HEK293 (cell line): ENCODE measurements at regions not wholly inside any gene's neighbourhood (a gene's known extent, or its start where the extent isn't known, plus 50 kb on each side); places are given as distances from the start of the nearest gene placed in this dataset.

Source experiments
- CTCF ChIA-PET: fragments of 350-600 bp; formaldehyde crosslinking; extraction: SDS; loops from one replicate; lab custom pipeline; 2021; ENCODE audit warnings: antibody characterized with exemption; lab: Yijun Ruan, JAX
- POLR2A ChIA-PET: fragments of 300-600 bp; formaldehyde crosslinking; extraction: SDS; loops from one replicate; lab custom pipeline; 2020; ENCODE audit warnings: antibody characterized with exemption, inconsistent platforms; lab: Yijun Ruan, JAX
- H3K27ac ChIP-seq: fragments of 200-500 bp; sonication (Bioruptor generic); 2 replicates; pipeline ENCODE4 v1.5.1; 2014; ENCODE audit warnings: low read depth, low read length, control low read depth, inconsistent platforms; ENCODE audit errors: extremely low read depth
- H3K36me3 ChIP-seq, 2 experiments: fragments of 200-500 bp in 1 of 2; sonication (Bioruptor generic) in 1 of 2; 1 replicate in 1 of 2; 2 replicates in 1 of 2; pipeline ENCODE4 v1.5.1; 2014 to 2017; ENCODE audit warnings: inconsistent platforms in 2 of 2, low read length in 2 of 2; ENCODE audit not compliant: control insufficient read depth in 2 of 2, insufficient read depth in 1 of 2
- H3K4me1 ChIP-seq: fragments of 200-500 bp; sonication (Bioruptor generic); 2 replicates; pipeline ENCODE4 v1.5.1; 2014; ENCODE audit warnings: mild to moderate bottlenecking, low read length, inconsistent platforms; ENCODE audit not compliant: control insufficient read depth, insufficient read depth
- H3K4me3 ChIP-seq: 2 replicates; pipeline ENCODE4 v1.5.1; 2011; ENCODE audit warnings: low read depth, mild to moderate bottlenecking, control low read depth, low read length, moderate library complexity
- H3K9me3 ChIP-seq: fragments of 200-500 bp; sonication (Bioruptor generic); 2 replicates; pipeline ENCODE4 v1.5.1; 2014; ENCODE audit warnings: low read depth, low read length, inconsistent platforms; ENCODE audit not compliant: control insufficient read depth, insufficient read depth
- PBX3 ChIP-seq: sonication (generic); formaldehyde crosslinking; IDR thresholded peaks from 2 replicates; pipeline ENCODE4 v1.8.1; 2022; ENCODE audit warnings: mild to moderate bottlenecking, moderate library complexity, missing genetic modification reagents
- SETDB1 ChIP-seq: IDR thresholded peaks from one replicate; pipeline ENCODE4 v1.6.1; 2017; ENCODE audit warnings: mild to moderate bottlenecking, low read length, moderate library complexity, mixed read lengths; ENCODE audit not compliant: insufficient read length
- YY2 ChIP-seq: fragments of 450-650 bp; formaldehyde crosslinking; IDR thresholded peaks from 2 replicates; pipeline ENCODE4 v1.5.1; 2016; ENCODE audit warnings: missing biosample characterization, missing genetic modification characterization
- ZBTB1 ChIP-seq: fragments of 450-650 bp; formaldehyde crosslinking; IDR thresholded peaks from 2 replicates; pipeline ENCODE4 v1.5.1; 2016; ENCODE audit warnings: missing biosample characterization, missing genetic modification characterization
- ZBTB17 ChIP-seq: fragments of 450-650 bp; formaldehyde crosslinking; IDR thresholded peaks from 2 replicates; pipeline ENCODE4 v1.5.1; 2016; ENCODE audit warnings: missing biosample characterization, missing genetic modification characterization
- ZBTB6 ChIP-seq: fragments of 450-650 bp; formaldehyde crosslinking; IDR thresholded peaks from 2 replicates; pipeline ENCODE4 v1.5.1; 2017; ENCODE audit warnings: missing biosample characterization, missing genetic modification characterization
- ZBTB8A ChIP-seq: fragments of 450-650 bp; formaldehyde crosslinking; IDR thresholded peaks from 2 replicates; pipeline ENCODE4 v1.5.1; 2016; ENCODE audit warnings: missing biosample characterization, missing genetic modification characterization
- ZNF121 ChIP-seq: fragments of 450-650 bp; formaldehyde crosslinking; IDR thresholded peaks from 2 replicates; pipeline ENCODE4 v1.5.1; 2016; ENCODE audit warnings: missing biosample characterization, missing genetic modification characterization
- ZNF148 ChIP-seq: fragments of 450-650 bp; formaldehyde crosslinking; IDR thresholded peaks from 2 replicates; pipeline ENCODE4 v1.5.0; 2017; ENCODE audit warnings: missing biosample characterization, missing genetic modification characterization, borderline replicate concordance
- ZNF19 ChIP-seq: fragments of 450-650 bp; formaldehyde crosslinking; IDR thresholded peaks from 2 replicates; pipeline ENCODE4; 2016; ENCODE audit warnings: missing biosample characterization, missing genetic modification characterization, low read depth
- ZNF280C ChIP-seq: fragments of 450-650 bp; formaldehyde crosslinking; IDR thresholded peaks from 2 replicates; pipeline ENCODE4 v1.5.1; 2016; ENCODE audit warnings: missing biosample characterization, missing genetic modification characterization
- ZNF292 ChIP-seq: fragments of 450-650 bp; formaldehyde crosslinking; IDR thresholded peaks from 2 replicates; pipeline ENCODE4 v1.5.1; 2016; ENCODE audit warnings: low read depth, missing biosample characterization, missing genetic modification characterization, borderline replicate concordance
- ZNF311 ChIP-seq: fragments of 450-650 bp; formaldehyde crosslinking; IDR thresholded peaks from 2 replicates; pipeline ENCODE4 v1.5.1; 2017; ENCODE audit warnings: missing biosample characterization, missing genetic modification characterization, borderline replicate concordance
- ZNF335 ChIP-seq: fragments of 450-650 bp; formaldehyde crosslinking; conservative IDR thresholded peaks from 2 replicates; pipeline ENCODE4 v1.5.1; 2016; ENCODE audit warnings: missing biosample characterization, missing genetic modification characterization
- ZNF341 ChIP-seq: fragments of 450-650 bp; formaldehyde crosslinking; IDR thresholded peaks from 2 replicates; pipeline ENCODE4; 2016; ENCODE audit warnings: low read depth, missing biosample characterization, missing genetic modification characterization
- ZNF571 ChIP-seq: fragments of 450-650 bp; formaldehyde crosslinking; IDR thresholded peaks from 2 replicates; pipeline ENCODE4 v1.5.0; 2017; ENCODE audit warnings: missing biosample characterization, missing genetic modification characterization
- ZNF639 ChIP-seq: fragments of 450-650 bp; formaldehyde crosslinking; IDR thresholded peaks from 2 replicates; pipeline ENCODE4 v1.5.1; 2016; ENCODE audit warnings: missing biosample characterization, missing genetic modification characterization
- ZNF654 ChIP-seq: fragments of 450-650 bp; formaldehyde crosslinking; IDR thresholded peaks from 2 replicates; pipeline ENCODE4 v1.5.1; 2016; ENCODE audit warnings: low read depth, missing biosample characterization, missing genetic modification characterization
- ZNF677 ChIP-seq: fragments of 450-650 bp; IDR thresholded peaks from 2 replicates; pipeline ENCODE4 v1.5.0; 2018; ENCODE audit warnings: missing biosample characterization, mild to moderate bottlenecking, missing genetic modification characterization, moderate library complexity
- ZNF768 ChIP-seq: fragments of 450-650 bp; formaldehyde crosslinking; IDR thresholded peaks from 2 replicates; pipeline ENCODE4 v1.5.1; 2018; ENCODE audit warnings: missing biosample characterization, mild to moderate bottlenecking, missing genetic modification characterization
- ZNF777 ChIP-seq: fragments of 450-650 bp; formaldehyde crosslinking; IDR thresholded peaks from 2 replicates; pipeline ENCODE4 v1.5.1; 2017; ENCODE audit warnings: missing biosample characterization, missing genetic modification characterization, borderline replicate concordance
- ZNF785 ChIP-seq: fragments of 450-650 bp; formaldehyde crosslinking; IDR thresholded peaks from 2 replicates; pipeline ENCODE4 v1.5.1; 2016; ENCODE audit warnings: missing biosample characterization, missing genetic modification characterization

- TF ChIP-seq PBX3: no peak
- TF ChIP-seq ZNF677 (tag by site-specific recombination): no peak
- TF ChIP-seq ZNF654 (tag by site-specific recombination): no peak
- no peak for TF ChIP-seq ZBTB8A (tag by site-specific recombination)
Observed at GRCh38 chr9:1285526-1285925, 235.4 kb downstream of the DMRT2 start (continued).

- Histone ChIP-seq H3K36me3 (no peaks in the 10 kb centered on the region), H3K4me3 (no peak overlapping the region), H3K9me3 (no peaks in the 10 kb centered on the region), H3K4me1 (no peaks in the 10 kb centered on the region), H3K27ac (no peak overlapping the region)
- CTCF ChIA-PET: interaction anchor here (0.6 kb wide), 1 partner anchor 1790 kb away, joined by 3 read pairs; no protein-coding TSS in a partner anchor
- POLR2A ChIA-PET: no interaction called here
- TF ChIP-seq ZBTB1 (tag by site-specific recombination): no peak
- no peak for TF ChIP-seq ZBTB6
- no peak for TF ChIP-seq YY2
- no peak for TF ChIP-seq ZNF341 (tag by site-specific recombination)
- no peak for TF ChIP-seq ZNF311 (tag by site-specific recombination)
- no peak for TF ChIP-seq ZNF768
- no peak for TF ChIP-seq ZNF777
- no peak for TF ChIP-seq ZNF148 (tag by site-specific recombination)
- no peak for TF ChIP-seq SETDB1
- TF ChIP-seq ZNF280C: no peak
- TF ChIP-seq PBX3: no peak
- no peak for TF ChIP-seq ZNF292 (tag by site-specific recombination)
- no peak for TF ChIP-seq ZBTB17 (tag by site-specific recombination)
- no peak for TF ChIP-seq ZNF19 (tag by site-specific recombination)
- TF ChIP-seq ZNF121 (tag by site-specific recombination): no peak
- TF ChIP-seq ZNF639 (tag by site-specific recombination): no peak
- no peak for TF ChIP-seq ZNF335 (tag by site-specific recombination)
- TF ChIP-seq ZNF571: no peak
- TF ChIP-seq ZNF785 (tag by site-specific recombination): no peak
Observed at GRCh38 chr9:1292384-1292783, 242.2 kb downstream of the DMRT2 start.
